GM19240 (cell line): ENCODE measurements at regions not wholly inside any gene's neighbourhood (a gene's known extent, or its start where the extent isn't known, plus 50 kb on each side); places are given as distances from the start of the nearest gene placed in this dataset.

ENCODE experiments used
- DNase-seq: peaks from one replicate; pipeline ENCODE4 v3.0.0; 2011; ENCODE audit warnings: low spot score; ENCODE audit not compliant: insufficient read length

GRCh38 chr3:117297541-117297940 is 588.0 kb downstream of the TUSC7 start:
- DNase-seq: no peak

- no peak for DNase-seq
Measured at GRCh38 chr3:117298273-117298672, 588.7 kb downstream of the TUSC7 start.

- DNase-seq: no peak
Measured at GRCh38 chr3:117302428-117302827, 592.8 kb downstream of the TUSC7 start.

GRCh38 chr3:117303443-117303842 is 593.9 kb downstream of the TUSC7 start:
- DNase-seq: no peak

GRCh38 chr3:117304681-117305080 is 595.1 kb downstream of the TUSC7 start:
- DNase-seq: no peak

GRCh38 chr3:117305681-117306080 is 596.1 kb downstream of the TUSC7 start:
- no peak for DNase-seq

GRCh38 chr3:117306299-117306698 is 596.7 kb downstream of the TUSC7 start:
- DNase-seq: no peak

- no peak for DNase-seq
Measured at GRCh38 chr3:117308353-117308752, 598.8 kb downstream of the TUSC7 start.

GRCh38 chr3:117308756-117309155 is 599.2 kb downstream of the TUSC7 start:
- DNase-seq: no peak

GRCh38 chr3:117310536-117310935 is 601.0 kb downstream of the TUSC7 start:
- no peak for DNase-seq

GRCh38 chr3:117314441-117315150 is 605.0 kb downstream of the TUSC7 start:
- DNase-seq: no peak

GRCh38 chr3:117322866-117323265 is 613.3 kb downstream of the TUSC7 start:
- no peak for DNase-seq

GRCh38 chr3:117346901-117347300 is 637.3 kb downstream of the TUSC7 start:
- DNase-seq: no peak

GRCh38 chr3:117348884-117349283 is 639.3 kb downstream of the TUSC7 start:
- DNase-seq: no peak

GRCh38 chr3:117349566-117349965 is 640.0 kb downstream of the TUSC7 start:
- no peak for DNase-seq

GRCh38 chr3:117350371-117350770 is 640.8 kb downstream of the TUSC7 start:
- DNase-seq: no peak

- no peak for DNase-seq
Measured at GRCh38 chr3:117355566-117355965, 646.0 kb downstream of the TUSC7 start.

- DNase-seq: no peak
Measured at GRCh38 chr3:117356091-117356705, 646.6 kb downstream of the TUSC7 start.

GRCh38 chr3:117358717-117359314 is 649.2 kb downstream of the TUSC7 start:
- no peak for DNase-seq

- no peak for DNase-seq
Measured at GRCh38 chr3:117366574-117366973, 657.0 kb downstream of the TUSC7 start.

GRCh38 chr3:117367861-117368260 is 658.3 kb downstream of the TUSC7 start:
- no peak for DNase-seq

- DNase-seq: no peak
Measured at GRCh38 chr3:117380631-117381030, 671.1 kb downstream of the TUSC7 start.

- no peak for DNase-seq
Measured at GRCh38 chr3:117393119-117393518, 683.5 kb downstream of the TUSC7 start.
